ENCODE measurements at regions not wholly inside any gene's neighbourhood (a gene's known extent, or its start where the extent isn't known, plus 50 kb on each side); places are given as distances from the start of the nearest gene placed in this dataset.

DNA sequence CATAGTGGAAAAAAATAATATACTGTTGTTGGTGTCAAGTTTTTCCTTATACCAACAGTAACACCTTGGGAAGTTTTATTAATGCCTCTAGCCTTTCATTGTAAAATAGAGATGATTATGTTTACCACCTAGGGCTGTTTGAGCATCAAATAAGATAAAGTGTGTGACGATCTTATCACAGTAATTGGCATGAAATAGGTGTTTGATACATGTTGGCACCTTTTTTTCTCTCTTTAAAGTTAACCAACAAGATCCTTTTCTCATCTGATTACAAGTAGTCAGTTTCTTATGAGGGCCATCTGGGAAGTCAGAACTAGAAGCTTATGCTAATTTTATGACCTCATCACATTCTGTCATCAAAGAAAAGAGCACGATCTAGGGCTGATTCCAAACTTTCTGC lies 669.5 kb downstream of the CCSER2 start:
- Histone ChIP-seq H3K4me3 (no peak overlapping the region), H3K36me3 (no peaks in the 10 kb centered on the region), H3K4me1 (no peaks in the 10 kb centered on the region), H3K9me3 (replicated peaks) (no peaks in the 10 kb centered on the region), H3K27ac (replicated peaks) (no peak overlapping the region), H3K27me3 (ENCODE audit: low read depth) (peaks cover 11% of the 10 kb centered on the region)
- TF ChIP-seq, protein P1, sequence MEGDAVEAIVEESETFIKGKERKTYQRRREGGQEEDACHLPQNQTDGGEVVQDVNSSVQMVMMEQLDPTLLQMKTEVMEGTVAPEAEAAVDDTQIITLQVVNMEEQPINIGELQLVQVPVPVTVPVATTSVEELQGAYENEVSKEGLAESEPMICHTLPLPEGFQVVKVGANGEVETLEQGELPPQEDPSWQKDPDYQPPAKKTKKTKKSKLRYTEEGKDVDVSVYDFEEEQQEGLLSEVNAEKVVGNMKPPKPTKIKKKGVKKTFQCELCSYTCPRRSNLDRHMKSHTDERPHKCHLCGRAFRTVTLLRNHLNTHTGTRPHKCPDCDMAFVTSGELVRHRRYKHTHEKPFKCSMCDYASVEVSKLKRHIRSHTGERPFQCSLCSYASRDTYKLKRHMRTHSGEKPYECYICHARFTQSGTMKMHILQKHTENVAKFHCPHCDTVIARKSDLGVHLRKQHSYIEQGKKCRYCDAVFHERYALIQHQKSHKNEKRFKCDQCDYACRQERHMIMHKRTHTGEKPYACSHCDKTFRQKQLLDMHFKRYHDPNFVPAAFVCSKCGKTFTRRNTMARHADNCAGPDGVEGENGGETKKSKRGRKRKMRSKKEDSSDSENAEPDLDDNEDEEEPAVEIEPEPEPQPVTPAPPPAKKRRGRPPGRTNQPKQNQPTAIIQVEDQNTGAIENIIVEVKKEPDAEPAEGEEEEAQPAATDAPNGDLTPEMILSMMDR (IDR thresholded peaks at IDR 0.05; ENCODE audit: borderline replicate concordance): no peak
- intact Hi-C loops (cut with micrococcal nuclease): no loop called here
- no peak for DNase-seq

DNA sequence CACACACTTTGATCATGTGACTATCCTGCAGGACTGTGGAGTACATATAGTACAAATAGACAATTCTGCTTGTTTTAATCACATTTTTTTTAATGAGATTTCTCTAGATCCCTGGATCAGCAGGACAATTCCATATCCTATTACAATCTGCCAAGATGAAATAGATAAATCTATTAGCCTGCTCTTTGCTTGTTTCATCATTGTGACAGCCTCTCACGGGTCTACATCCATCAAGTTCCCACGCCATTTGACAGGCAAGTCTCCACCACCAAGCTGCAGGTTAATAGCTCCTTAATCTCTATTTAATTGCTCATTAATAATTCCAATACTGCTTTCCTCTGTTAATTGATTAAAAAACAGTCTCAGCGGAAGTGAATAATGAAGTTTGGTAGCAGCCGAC lies 671.5 kb downstream of the CCSER2 start:
- TF ChIP-seq, protein P1 (IDR thresholded peaks at IDR 0.05; ENCODE audit: borderline replicate concordance): no peak
- H3K9me3 ChIP-seq (replicated peaks): no peaks in the 10 kb centered on the region
- H3K27ac ChIP-seq (replicated peaks): no peak overlapping the region
- H3K27me3 ChIP-seq (ENCODE audit: low read depth): peaks cover 6% of the 10 kb centered on the region
- no peak for DNase-seq
- no peaks in the 10 kb centered on the region for H3K4me1 ChIP-seq
- intact Hi-C loops (cut with micrococcal nuclease): no loop called here
- H3K36me3 ChIP-seq: no peaks in the 10 kb centered on the region
- no peak overlapping the region for H3K4me3 ChIP-seq

DNA sequence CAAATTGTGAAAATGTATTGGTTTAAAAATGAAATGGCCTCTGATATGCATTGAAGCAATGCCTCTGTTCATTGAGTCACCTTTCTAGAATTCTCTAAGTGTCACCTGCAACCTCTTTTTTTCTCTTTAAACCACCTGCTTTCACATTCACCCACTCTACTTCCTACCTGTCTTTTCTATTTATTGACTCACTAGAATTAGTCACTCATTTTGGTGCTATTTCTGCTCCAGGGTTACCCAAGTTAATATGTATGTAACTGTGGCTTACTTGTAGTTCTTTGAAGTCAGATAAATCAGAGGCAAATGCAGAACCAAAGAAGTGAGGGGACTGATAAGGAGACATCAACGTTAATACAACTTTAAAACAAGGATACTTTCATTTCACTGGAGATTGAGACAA lies 674.7 kb downstream of the CCSER2 start:
- intact Hi-C loops (cut with micrococcal nuclease): no loop called here
- no peaks in the 10 kb centered on the region for H3K36me3 ChIP-seq
- H3K27me3 ChIP-seq (ENCODE audit: low read depth): peaks cover 6% of the 10 kb centered on the region
- no peaks in the 10 kb centered on the region for H3K4me1 ChIP-seq
- H3K4me3 ChIP-seq: no peak overlapping the region
- DNase-seq: no peak
- TF ChIP-seq, protein P1 (IDR thresholded peaks at IDR 0.05; ENCODE audit: borderline replicate concordance): no peak
- H3K9me3 ChIP-seq (replicated peaks): no peaks in the 10 kb centered on the region
- H3K27ac ChIP-seq (replicated peaks): no peak overlapping the region

DNA sequence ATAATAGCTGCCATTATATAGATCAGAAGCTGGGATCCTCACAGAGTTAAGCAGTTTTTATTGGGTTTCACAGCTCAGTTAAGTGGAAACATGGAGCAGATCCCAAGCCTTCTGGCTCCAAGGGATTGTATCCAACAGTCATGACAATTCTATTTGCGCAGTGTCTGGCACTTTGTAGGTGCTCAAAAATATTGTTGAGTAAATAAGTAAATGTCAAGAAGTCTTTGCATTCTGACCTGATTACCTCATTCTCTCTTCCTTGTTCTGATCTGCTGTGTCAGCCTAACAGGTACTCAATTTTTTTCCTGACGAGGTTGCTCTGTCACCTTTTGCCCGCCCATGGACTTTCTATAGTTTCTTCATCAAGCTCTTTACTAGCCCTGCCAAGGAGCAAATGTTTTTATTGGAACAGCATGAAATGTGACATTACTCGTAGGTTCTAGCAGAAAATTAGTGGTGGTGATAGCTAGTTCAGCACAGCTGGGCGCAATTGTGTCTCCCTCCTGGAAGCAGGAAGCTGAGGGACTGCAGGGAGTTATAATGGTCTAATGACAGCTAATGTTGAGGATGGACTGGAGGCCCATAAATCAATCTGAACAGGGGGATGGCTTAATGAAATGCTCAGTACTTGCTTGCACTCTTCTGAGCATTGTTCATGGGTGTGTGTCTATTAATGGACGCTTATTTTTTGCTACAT lies 680.2 kb downstream of the CCSER2 start:
- TF ChIP-seq, protein P1 (IDR thresholded peaks at IDR 0.05; ENCODE audit: borderline replicate concordance): no peak

DNA sequence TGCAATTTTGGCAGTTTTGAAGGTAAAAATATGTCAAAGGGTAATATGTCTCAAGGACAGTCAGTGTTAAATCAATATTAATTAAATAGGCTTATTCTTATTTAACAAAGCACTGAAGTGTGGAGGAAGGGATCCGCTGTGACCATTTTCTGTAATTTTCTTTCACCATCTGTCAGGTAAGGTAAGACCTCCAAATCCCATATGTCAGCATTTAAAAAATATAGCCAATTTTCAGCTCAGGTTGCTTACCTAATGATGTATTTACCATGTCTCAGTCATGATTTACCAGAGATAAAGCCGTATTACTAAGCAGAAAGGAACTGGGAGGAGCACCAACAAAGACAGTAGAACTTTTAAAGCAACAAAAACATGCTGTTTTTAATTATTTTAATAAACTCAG lies 683.9 kb downstream of the CCSER2 start:
- no peaks in the 10 kb centered on the region for H3K9me3 ChIP-seq (replicated peaks)
- no peaks in the 10 kb centered on the region for H3K36me3 ChIP-seq
- no peaks in the 10 kb centered on the region for H3K4me1 ChIP-seq
- intact Hi-C loops (cut with micrococcal nuclease): no loop called here
- TF ChIP-seq, protein P1 (IDR thresholded peaks at IDR 0.05; ENCODE audit: borderline replicate concordance): no peak
- no peak overlapping the region for H3K4me3 ChIP-seq
- no peak overlapping the region for H3K27ac ChIP-seq (replicated peaks)
- no peaks in the 10 kb centered on the region for H3K27me3 ChIP-seq (ENCODE audit: low read depth)
- DNase-seq: no peak

More for the DNA sequence above, 680.2 kb downstream of the CCSER2 start:
- H3K9me3 ChIP-seq (replicated peaks): no peaks in the 10 kb centered on the region
- no peak for DNase-seq
- H3K27me3 ChIP-seq (ENCODE audit: low read depth): no peaks in the 10 kb centered on the region
- intact Hi-C loops (cut with micrococcal nuclease): no loop called here
- H3K4me1 ChIP-seq: no peaks in the 10 kb centered on the region
- H3K36me3 ChIP-seq: no peaks in the 10 kb centered on the region
- no peak overlapping the region for H3K27ac ChIP-seq (replicated peaks)
- H3K4me3 ChIP-seq: no peak overlapping the region

All from left ventricle myocardium inferior (tissue), 1 donor.